ENCODE measurements at regions not wholly inside any gene's neighbourhood (a gene's known extent, or its start where the extent isn't known, plus 50 kb on each side); places are given as distances from the start of the nearest gene placed in this dataset.
"Not testable (repeated sequence)": the region's sequence is repeated elsewhere in the genome, so short reads cannot be mapped to it uniquely, and the experiment has no call there.

DNA sequence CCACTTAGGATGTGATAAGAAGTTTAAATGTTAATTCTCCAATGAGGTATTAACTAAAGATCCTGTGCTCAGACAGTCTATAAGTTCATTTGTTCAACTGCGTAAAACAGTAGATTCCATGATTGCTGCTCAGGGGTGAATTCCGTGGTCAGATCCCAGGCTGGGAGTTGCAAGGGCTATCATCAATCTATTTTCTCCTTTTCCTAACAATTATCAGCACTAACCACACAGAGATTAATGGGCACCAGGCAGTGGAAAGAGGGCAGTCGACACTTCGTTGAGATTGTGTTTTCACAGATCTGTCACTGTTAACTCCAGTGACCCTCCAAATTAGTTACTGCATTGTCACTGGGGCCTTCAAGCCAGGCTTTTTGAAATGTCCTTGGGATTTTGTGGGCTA is 154.1 kb upstream of the SPRED2 start:
- H3K36me3 Mint-ChIP-seq (ENCODE audit: low read depth) = no peaks in the 10 kb centered on the region
- H3K27ac Mint-ChIP-seq = no peak overlapping the region
- H3K27me3 Mint-ChIP-seq = peaks cover 11% of the 10 kb centered on the region
- intact Hi-C loops (cut with micrococcal nuclease) = no loop called here
- DNase-seq = no peak
- no peaks in the 10 kb centered on the region for H3K4me1 Mint-ChIP-seq
- no peaks in the 10 kb centered on the region for H3K9me3 Mint-ChIP-seq
- H3K4me3 Mint-ChIP-seq = no peak overlapping the region

DNA sequence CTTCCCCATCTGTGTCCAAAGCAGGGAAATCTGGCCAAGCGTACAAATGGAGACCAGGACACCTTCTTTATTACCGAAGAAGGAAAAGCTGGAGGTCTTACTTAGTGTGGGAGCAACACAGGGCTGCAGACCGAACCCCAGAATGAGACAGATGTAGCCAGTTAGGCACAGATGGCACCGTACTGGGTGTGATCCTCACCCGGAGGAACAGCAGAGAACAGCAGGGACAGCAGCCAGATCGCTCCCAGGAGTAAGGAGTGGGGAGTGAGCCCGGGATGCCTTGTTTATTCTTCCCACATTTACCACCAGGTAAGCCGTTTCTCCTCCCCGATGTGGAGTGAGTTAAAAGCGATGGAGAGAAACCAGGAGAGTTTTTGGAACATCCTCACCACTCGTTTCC is 150.7 kb upstream of the SPRED2 start:
- no peak for DNase-seq
- Mint-ChIP-seq H3K27ac (no peak overlapping the region), H3K27me3 (peaks cover 7% of the 10 kb centered on the region), H3K9me3 (no peaks in the 10 kb centered on the region), H3K4me1 (no peaks in the 10 kb centered on the region), H3K36me3 (ENCODE audit: low read depth) (no peaks in the 10 kb centered on the region), H3K4me3 (no peak overlapping the region)
- intact Hi-C loops (cut with micrococcal nuclease) = no loop called here

DNA sequence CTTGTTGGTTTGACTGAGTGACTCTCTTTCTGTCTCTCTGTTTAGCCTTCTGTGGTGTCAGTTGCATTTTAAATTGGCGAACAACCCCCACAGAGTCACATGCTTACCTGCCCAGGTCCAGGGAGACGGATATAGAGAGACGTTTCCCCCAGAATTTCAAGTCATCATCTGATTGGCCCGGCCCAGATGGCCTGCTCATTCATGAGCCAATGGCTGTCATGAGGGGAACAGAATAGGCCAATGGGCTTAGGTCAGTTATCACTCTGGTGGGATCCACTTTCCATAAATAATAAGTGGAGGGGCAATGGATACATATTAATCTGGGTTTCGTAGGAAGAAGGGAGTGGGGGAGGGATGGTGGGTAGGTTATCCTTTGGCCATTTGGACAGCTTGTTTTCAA is 150.0 kb upstream of the SPRED2 start:
- Mint-ChIP-seq H3K9me3 (no peaks in the 10 kb centered on the region), H3K27me3 (peaks cover 7% of the 10 kb centered on the region), H3K4me3 (no peak overlapping the region)

DNA sequence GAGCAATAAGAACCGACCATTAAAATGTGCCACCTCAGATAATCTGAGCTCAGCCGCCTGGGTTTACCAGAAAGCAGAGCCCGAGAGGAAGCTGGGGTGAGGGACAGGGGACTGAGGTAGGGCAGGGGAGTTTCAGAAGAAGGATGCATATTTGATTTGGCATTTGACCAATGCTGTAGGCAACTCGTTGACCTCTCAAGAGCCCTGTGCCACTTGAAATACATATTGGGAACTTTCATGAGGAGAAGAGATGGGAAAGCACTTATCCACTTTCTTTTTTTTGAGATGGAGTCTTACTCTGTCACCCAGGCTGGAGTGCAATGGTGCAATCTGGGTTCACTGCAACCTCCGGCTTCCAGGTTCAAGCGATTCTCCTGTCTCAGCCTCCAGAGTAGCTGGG is 148.4 kb upstream of the SPRED2 start:
- Mint-ChIP-seq H3K4me3 (no peak overlapping the region), H3K27ac (no peak overlapping the region), H3K4me1 (peaks cover 5% of the 10 kb centered on the region), H3K9me3 (no peaks in the 10 kb centered on the region), H3K27me3 (peaks cover 12% of the 10 kb centered on the region), H3K36me3 (ENCODE audit: low read depth) (no peaks in the 10 kb centered on the region)
- no peak for DNase-seq
- intact Hi-C loops (cut with micrococcal nuclease) = no loop called here

More for the DNA sequence above, 150.0 kb upstream of the SPRED2 start:
- intact Hi-C loops (cut with micrococcal nuclease) = no loop called here
- Mint-ChIP-seq H3K4me1 (peaks cover 3% of the 10 kb centered on the region), H3K36me3 (ENCODE audit: low read depth) (no peaks in the 10 kb centered on the region), H3K27ac (no peak overlapping the region)
- DNase-seq = no peak

DNA sequence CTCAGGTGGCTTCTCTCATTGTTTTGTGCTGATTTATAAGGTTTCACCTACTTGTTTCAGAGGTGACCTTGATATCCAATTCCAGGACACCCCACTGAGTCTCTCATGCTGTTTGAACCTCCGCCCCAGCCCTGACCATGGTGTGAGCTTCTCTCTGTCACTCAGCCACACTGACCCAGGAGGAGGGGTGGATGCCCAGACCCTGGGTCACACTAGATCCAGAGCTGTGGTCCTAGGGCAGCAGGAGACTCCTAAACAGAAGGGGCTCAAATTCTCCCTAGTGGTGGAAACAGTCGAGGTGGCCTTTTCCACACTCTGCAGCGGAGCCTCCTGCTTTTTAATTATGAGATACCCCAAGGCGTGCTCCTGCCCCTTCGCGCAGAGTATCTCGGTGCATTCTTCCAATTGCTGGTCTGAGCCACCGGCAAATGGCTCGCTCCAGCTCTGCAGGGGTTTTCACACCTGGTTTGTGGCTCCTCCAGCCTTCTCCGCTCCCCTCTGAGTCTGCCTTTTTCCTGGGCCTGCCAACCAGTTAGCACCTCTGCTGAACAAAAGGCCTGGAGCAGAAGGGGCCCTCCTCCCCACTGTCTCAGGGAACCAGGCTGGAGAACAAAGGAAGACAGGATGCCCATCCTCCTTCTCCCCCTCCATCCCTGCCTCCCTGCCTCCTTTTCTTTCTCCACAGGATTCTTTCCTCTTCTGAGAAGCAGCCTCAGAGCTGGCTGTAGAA is 147.3 kb upstream of the SPRED2 start:
- Mint-ChIP-seq H3K36me3 (ENCODE audit: low read depth) (no peaks in the 10 kb centered on the region), H3K27ac (no peak overlapping the region), H3K27me3 (peaks cover 16% of the 10 kb centered on the region), H3K9me3 (no peaks in the 10 kb centered on the region), H3K4me1 (peaks cover 5% of the 10 kb centered on the region), H3K4me3 (no peak overlapping the region)
- no peak for DNase-seq
- intact Hi-C loops (cut with micrococcal nuclease) = no loop called here

DNA sequence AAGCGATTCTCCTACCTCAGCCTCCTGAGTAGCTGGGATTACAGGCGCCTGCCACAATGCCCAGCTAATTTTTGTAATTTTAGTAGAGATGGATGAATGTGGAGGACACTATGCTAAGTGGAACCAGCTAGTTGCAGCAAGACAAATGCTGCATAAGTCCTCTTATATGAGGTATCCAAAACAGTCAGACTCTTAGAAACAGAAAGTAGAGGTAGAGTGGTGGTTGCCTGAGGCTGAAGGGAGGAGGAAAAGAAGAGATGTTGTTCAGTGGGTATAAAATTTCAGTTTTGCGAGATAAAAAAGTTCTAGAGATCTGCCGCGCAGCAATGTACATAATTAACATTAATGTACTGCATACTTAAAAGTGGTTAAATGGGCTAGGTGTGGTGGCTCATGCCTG is 145.3 kb upstream of the SPRED2 start:
- Mint-ChIP-seq H3K27me3 (peaks cover 19% of the 10 kb centered on the region), H3K4me1 (peaks cover 9% of the 10 kb centered on the region), H3K9me3 (no peaks in the 10 kb centered on the region), H3K36me3 (ENCODE audit: low read depth) (no peaks in the 10 kb centered on the region), H3K4me3 (no peak overlapping the region), H3K27ac (no peak overlapping the region)
- intact Hi-C loops (cut with micrococcal nuclease) = no loop called here
- DNase-seq = no peak

DNA sequence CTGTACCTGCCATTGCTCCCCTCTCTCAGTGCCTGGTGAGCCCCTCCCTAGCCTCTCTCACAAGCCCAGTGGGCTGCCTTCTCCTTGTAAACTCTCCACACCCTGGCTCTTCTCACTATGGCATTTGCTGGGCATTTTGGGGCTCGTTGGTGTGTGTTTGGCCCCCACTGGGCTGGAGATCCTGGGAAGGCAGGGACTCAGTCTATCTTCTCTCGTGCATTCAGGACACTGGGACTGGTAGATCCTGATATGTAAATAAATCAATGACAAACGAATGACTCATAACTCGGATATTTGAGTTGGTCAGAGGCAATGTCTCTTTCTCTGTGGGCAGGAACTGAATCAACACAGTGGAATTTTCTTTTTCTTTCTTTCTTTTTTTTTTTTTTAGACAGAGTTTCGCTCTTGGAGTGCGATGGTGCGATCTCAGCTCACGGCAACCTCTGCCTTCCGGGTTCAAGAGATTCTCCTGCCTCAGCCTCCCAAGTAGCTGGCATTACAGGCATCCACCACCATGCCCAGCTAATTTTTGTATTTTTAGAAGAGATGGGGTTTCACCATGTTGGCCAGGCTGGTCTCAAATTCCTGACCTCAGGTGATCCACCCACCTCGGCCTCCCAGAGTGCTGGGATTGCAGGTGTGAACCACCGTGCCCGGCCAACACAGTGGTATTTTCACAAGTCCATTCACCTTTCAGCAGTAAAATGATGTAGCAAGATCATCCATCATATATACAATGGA is 144.6 kb upstream of the SPRED2 start:
- Mint-ChIP-seq H3K9me3 (no peaks in the 10 kb centered on the region), H3K36me3 (ENCODE audit: low read depth) (no peaks in the 10 kb centered on the region), H3K27me3 (peaks cover 16% of the 10 kb centered on the region), H3K4me3 (no peak overlapping the region), H3K27ac (no peak overlapping the region), H3K4me1 (peaks cover 9% of the 10 kb centered on the region)
- intact Hi-C loops (cut with micrococcal nuclease) = no loop called here
- DNase-seq = no peak

DNA sequence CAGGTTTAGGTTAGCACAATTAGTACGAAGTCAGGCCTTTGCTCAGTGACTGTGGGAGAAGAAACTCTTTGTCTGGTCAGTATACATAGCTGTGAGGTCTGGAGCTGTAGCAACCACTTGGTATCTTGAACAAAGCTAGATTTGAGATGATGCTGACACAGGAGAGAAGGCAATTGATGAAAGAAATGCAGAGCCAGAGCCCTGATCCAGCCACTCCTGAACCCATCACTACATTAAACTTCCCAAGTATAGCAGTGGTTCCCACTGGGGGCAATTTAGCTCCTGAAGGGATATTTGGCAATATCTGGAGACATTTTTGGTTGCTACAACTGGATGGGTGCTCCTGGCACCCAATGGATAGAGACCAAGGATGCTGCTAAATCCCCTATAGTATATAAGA is 143.9 kb upstream of the SPRED2 start:
- no peak for DNase-seq
- Mint-ChIP-seq H3K9me3 (no peaks in the 10 kb centered on the region), H3K27me3 (peaks cover 16% of the 10 kb centered on the region), H3K4me1 (peaks cover 9% of the 10 kb centered on the region), H3K27ac (no peak overlapping the region), H3K36me3 (ENCODE audit: low read depth) (no peaks in the 10 kb centered on the region), H3K4me3 (no peak overlapping the region)
- intact Hi-C loops (cut with micrococcal nuclease) = no loop called here

DNA sequence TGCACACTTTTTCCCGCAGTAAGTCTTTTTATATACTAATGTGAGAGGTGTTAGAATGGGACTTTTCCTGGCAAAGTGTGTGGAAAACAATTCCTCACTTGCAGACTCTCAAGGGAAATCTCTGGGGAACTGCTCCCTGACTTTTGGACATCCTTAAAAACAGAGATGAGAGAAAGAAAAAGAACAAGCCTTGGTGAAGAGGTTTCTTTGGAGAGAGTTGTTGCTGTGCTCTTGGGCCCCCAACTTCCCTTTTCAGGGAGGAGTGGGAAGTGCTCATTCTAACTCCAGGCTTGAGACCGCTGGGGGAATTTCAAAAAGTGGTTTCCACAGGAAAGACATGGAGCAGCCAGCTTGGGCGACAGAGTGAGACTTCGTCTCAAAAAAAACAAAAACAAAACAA is 142.6 kb upstream of the SPRED2 start:
- Mint-ChIP-seq H3K4me3 (no peak overlapping the region), H3K9me3 (no peaks in the 10 kb centered on the region), H3K27ac (no peak overlapping the region), H3K4me1 (peaks cover 9% of the 10 kb centered on the region), H3K36me3 (ENCODE audit: low read depth) (no peaks in the 10 kb centered on the region), H3K27me3 (peaks cover 25% of the 10 kb centered on the region)
- DNase-seq = no peak
- intact Hi-C loops (cut with micrococcal nuclease) = loop anchor here (5.0 kb wide), 1 partner anchor 388 kb away; no protein-coding TSS in a partner anchor

DNA sequence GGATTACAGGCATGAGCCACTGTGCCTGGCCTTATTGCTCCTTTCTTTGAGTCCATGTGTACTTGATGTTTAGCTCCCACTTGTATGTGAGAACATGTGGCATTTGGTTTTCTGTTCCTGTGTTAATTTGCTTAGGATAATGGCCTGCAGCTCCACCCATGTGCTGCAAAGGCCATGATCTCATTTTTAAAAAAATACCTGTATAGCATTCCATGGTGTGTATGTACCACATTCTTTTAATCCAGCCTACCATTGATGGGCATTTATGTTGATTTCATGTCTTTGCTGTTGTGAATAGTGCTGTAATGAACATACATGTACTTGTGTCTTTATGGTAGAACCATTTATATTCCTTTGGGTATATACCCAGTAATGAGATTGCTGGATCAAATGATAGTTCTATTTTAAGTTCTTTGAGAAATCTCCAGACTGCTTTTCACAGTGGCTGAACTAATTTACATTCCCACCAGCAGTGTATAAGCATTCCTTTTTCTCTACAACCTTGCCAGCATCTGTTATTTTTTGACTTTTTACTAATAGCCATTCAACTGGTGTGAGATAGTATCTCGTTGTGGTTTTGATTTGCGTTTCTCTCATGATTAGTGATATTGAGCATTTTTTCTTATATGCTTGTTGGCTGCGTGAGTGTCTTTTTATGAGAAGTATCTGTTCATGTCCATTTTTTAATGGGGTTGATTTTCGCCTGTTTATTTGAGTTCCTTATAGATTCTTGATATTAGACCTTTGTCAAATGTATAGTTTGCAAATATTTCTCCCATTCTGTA is 136.4 kb upstream of the SPRED2 start:
- H3K4me3 Mint-ChIP-seq = not testable (repeated sequence)

DNA sequence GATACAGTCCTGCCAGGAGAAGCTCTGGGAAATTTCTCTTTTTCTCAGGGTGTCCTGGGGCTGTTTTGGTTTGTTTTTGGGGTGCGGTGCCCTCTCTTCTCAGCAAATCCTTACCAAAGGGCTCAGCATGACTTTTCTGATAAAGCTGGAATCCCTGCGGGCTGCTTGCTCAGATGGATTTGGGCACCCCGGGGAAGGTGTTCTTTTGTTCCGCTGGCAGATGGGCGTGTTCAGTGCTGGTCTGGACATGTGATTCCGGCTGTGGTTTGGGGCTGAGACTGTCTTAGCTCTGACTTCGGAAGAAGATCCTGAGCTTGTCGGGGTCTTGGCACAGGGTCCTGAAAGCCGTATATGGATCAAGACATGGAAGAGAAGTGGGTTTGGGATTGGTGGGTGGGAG is 134.2 kb upstream of the SPRED2 start:
- peak; percentile 60 for DNase-seq
- Mint-ChIP-seq H3K4me1 (peaks cover 4% of the 10 kb centered on the region), H3K27me3 (peaks cover 32% of the 10 kb centered on the region), H3K4me3 (no peak overlapping the region), H3K27ac (no peak overlapping the region), H3K9me3 (no peaks in the 10 kb centered on the region), H3K36me3 (ENCODE audit: low read depth) (no peaks in the 10 kb centered on the region)
- intact Hi-C loops (cut with micrococcal nuclease) = no loop called here

More for the DNA sequence above, 136.4 kb upstream of the SPRED2 start:
- intact Hi-C loops (cut with micrococcal nuclease); H3K4me1 Mint-ChIP-seq; DNase-seq; H3K36me3 Mint-ChIP-seq (ENCODE audit: low read depth); H3K27ac Mint-ChIP-seq; H3K9me3 Mint-ChIP-seq: not testable (repeated sequence)
- peaks cover 32% of the 10 kb centered on the region for H3K27me3 Mint-ChIP-seq

DNA sequence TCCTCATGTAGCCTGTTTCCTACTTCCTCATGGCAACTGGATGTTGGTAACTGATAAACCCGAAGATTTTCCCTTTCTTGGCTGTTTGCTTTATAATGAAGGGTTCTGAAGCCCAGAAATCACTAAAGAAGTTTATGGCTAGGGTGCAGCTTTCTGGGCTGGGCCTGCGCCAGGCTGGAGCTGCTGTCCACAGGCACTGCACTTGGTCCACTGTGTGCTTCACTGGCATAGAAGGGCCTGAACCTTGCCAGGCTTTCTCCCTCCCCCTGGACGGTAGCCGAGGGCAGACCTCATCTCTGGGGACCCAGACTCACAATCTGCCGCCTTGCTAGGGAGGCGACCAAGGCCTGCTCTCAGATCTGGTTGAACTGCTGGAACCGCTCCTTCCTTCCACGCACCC is 133.3 kb upstream of the SPRED2 start:
- intact Hi-C loops (cut with micrococcal nuclease) = no loop called here
- H3K27me3 Mint-ChIP-seq = peaks cover 28% of the 10 kb centered on the region
- H3K36me3 Mint-ChIP-seq (ENCODE audit: low read depth) = no peaks in the 10 kb centered on the region
- no peaks in the 10 kb centered on the region for H3K9me3 Mint-ChIP-seq
- no peak for DNase-seq
- no peak overlapping the region for H3K27ac Mint-ChIP-seq
- peaks cover 4% of the 10 kb centered on the region for H3K4me1 Mint-ChIP-seq
- no peak overlapping the region for H3K4me3 Mint-ChIP-seq

DNA sequence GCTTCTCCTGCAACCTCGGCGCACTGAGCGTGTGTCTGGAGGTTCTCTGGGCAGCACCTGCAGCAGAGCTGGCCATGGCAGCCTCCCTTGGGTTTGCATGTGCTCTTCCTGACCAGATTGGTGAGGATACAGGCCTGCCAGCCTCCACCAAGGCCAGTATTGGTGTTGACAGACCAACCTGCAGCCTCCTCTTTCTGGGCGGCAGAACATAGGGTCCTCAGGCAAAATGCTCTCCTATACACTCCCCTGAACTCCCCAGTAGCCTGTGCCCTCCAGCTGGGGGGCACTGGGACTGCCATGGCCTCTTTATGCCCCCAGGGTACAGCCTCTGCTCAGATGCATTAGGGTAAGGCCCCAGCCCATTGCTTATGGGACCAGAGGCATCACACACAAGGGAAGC is 131.9 kb upstream of the SPRED2 start:
- no peaks in the 10 kb centered on the region for H3K9me3 Mint-ChIP-seq
- intact Hi-C loops (cut with micrococcal nuclease) = no loop called here

DNA sequence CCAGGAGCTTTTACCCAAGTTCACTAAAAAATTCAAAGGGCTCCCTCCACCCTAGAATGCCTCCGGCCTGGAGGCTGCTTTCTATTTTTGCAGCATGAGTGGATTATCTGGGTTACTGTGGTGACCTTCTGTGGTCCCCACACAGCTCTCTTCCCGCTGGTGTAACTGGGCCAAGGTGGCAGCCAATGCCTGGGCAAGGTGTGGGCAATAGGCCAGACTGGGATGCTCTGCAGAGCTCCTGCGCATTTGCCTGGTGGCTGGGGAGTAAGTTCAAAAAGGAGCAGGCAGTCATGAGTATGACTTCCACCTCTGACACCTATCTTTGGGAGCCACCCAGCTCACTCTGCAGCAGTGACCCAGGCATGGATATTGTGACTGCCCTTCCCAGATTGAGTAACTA is 130.5 kb upstream of the SPRED2 start:
- Mint-ChIP-seq H3K27me3 (peaks cover 19% of the 10 kb centered on the region), H3K4me3 (no peak overlapping the region), H3K36me3 (ENCODE audit: low read depth) (no peaks in the 10 kb centered on the region), H3K27ac (no peak overlapping the region), H3K4me1 (peaks cover 4% of the 10 kb centered on the region), H3K9me3 (no peaks in the 10 kb centered on the region)
- intact Hi-C loops (cut with micrococcal nuclease) = no loop called here
- no peak for DNase-seq

More for the DNA sequence above, 131.9 kb upstream of the SPRED2 start:
- Mint-ChIP-seq H3K4me3 (no peak overlapping the region), H3K27ac (no peak overlapping the region), H3K4me1 (peaks cover 4% of the 10 kb centered on the region), H3K27me3 (peaks cover 20% of the 10 kb centered on the region), H3K36me3 (ENCODE audit: low read depth) (no peaks in the 10 kb centered on the region)
- no peak for DNase-seq

All from activated CD4-positive, alpha-beta T cell treated with anti-CD3 and anti-CD28 coated beads, Interleukin-2, amount 10 ng/mL, durations not matched to agents 24 days and 14 days (primary cell).